ENCODE measurements at regions not wholly inside any gene's neighbourhood (a gene's known extent, or its start where the extent isn't known, plus 50 kb on each side); places are given as distances from the start of the nearest gene placed in this dataset.

GRCh38 chr21:35316933-35317332 lies 267.8 kb upstream of the RUNX1 start:
- intact Hi-C loops (cut with micrococcal nuclease; ENCODE audit: unreplicated experiment) = no loop called here
- BruUV-seq (replicated peaks) = no TSS peak

More at GRCh38 chr21:35316933-35317332, 267.8 kb upstream of the RUNX1 start:
- no peak for TF ChIP-seq CREBL2 (CRISPR knock-in tag; IDR thresholded peaks at IDR 0.05; ENCODE audit: borderline replicate concordance)
- TF ChIP-seq JDP2 (CRISPR knock-in tag; IDR thresholded peaks at IDR 0.05; ENCODE audit: borderline replicate concordance) = no peak
- no peak for TF ChIP-seq ZFP1 (CRISPR knock-in tag; IDR thresholded peaks at IDR 0.05)
- no peak for TF ChIP-seq TFE3 (CRISPR knock-in tag; IDR thresholded peaks at IDR 0.05)
- no peak for TF ChIP-seq ARNT2 (CRISPR knock-in tag; IDR thresholded peaks at IDR 0.05; ENCODE audit: low read depth)
- no peak for TF ChIP-seq GPBP1L1 (CRISPR knock-in tag; IDR thresholded peaks at IDR 0.05)
- Histone ChIP-seq H3K27ac (ENCODE audit: extremely low read length, insufficient read depth, low read length) (no peak overlapping the region), H3K36me3 (replicated peaks in 1 of 2; ENCODE audit: control insufficient read depth in 1 of 2, insufficient read depth in 2 of 2, low read length in 2 of 2) (no peaks in the 10 kb centered on the region), H3K4me3 (replicated peaks in 1 of 3; ENCODE audit: insufficient read depth in 1 of 3, low read depth in 2 of 3, low read length in 3 of 3) (no peak overlapping the region), H2AFZ (ENCODE audit: low read length) (no peak overlapping the region), H4K20me1 (ENCODE audit: insufficient read depth, low read length) (no peaks in the 10 kb centered on the region), H3K79me2 (ENCODE audit: insufficient read depth, low read length) (no peaks in the 10 kb centered on the region), H3K4me2 (ENCODE audit: low read depth, low read length) (no peak overlapping the region), H3K4me1 (ENCODE audit: insufficient read depth, low read length) (no peaks in the 10 kb centered on the region), H3K27me3 (ENCODE audit: control insufficient read depth in 1 of 2, insufficient read depth in 2 of 2, low read length in 2 of 2) (no peaks in the 10 kb centered on the region; a peak in 1 of 5 replicates), H3K9me3 (ENCODE audit: low read length) (no peaks in the 10 kb centered on the region), H3K9ac (ENCODE audit: insufficient read depth, low read depth, low read length) (no peak overlapping the region)
- FAIRE-seq (no peak), DNase-seq (ENCODE audit: low spot score) (no peak), ATAC-seq (no peak)
- CTCF ChIA-PET (ENCODE audit: low intra/inter-chr PET ratio, low total read pairs) = no interaction called here
- POLR2A ChIA-PET = no interaction called here
- no CpG with 5 or more reads among the region's 4 CpGs for WGBS (ENCODE audit: low lambda C conversion rate)
- in situ Hi-C loops (cut with HindIII; ENCODE audit: extremely low pct_ligation_motif_present, low pct_unique_long_range_greater_than_20kb) = no loop called here

All from HepG2 (cell line).